ENCODE measurements at regions not wholly inside any gene's neighbourhood (a gene's known extent, or its start where the extent isn't known, plus 50 kb on each side); places are given as distances from the start of the nearest gene placed in this dataset.

GRCh38 chr4:74638689-74639088 lies 155.6 kb downstream of the BTC start:
- TF ChIP-seq HMGXB4 (CRISPR knock-in tag; IDR thresholded peaks at IDR 0.05) (no peak), CTCF (IDR thresholded peaks at IDR 0.05) (no peak), IRF2 (CRISPR knock-in tag; IDR thresholded peaks at IDR 0.05; ENCODE audit: borderline replicate concordance, low read depth) (no peak), NFE2L1 (CRISPR knock-in tag; IDR thresholded peaks at IDR 0.05) (no peak), ELF4 (CRISPR knock-in tag; IDR thresholded peaks at IDR 0.05; ENCODE audit: low read depth) (no peak), ZBTB21 (CRISPR knock-in tag; IDR thresholded peaks at IDR 0.05; ENCODE audit: borderline replicate concordance) (no peak), NFYB (CRISPR knock-in tag; conservative IDR thresholded peaks at IDR 0.05; ENCODE audit: low read depth) (no peak), KAT7 (CRISPR knock-in tag; IDR thresholded peaks at IDR 0.05; ENCODE audit: borderline replicate concordance) (no peak), FOXK1 (CRISPR knock-in tag; IDR thresholded peaks at IDR 0.05) (no peak), OVOL2 (CRISPR knock-in tag; IDR thresholded peaks at IDR 0.05; ENCODE audit: borderline replicate concordance) (no peak)
